ENCODE measurements at regions not wholly inside any gene's neighbourhood (a gene's known extent, or its start where the extent isn't known, plus 50 kb on each side); places are given as distances from the start of the nearest gene placed in this dataset.

DNA sequence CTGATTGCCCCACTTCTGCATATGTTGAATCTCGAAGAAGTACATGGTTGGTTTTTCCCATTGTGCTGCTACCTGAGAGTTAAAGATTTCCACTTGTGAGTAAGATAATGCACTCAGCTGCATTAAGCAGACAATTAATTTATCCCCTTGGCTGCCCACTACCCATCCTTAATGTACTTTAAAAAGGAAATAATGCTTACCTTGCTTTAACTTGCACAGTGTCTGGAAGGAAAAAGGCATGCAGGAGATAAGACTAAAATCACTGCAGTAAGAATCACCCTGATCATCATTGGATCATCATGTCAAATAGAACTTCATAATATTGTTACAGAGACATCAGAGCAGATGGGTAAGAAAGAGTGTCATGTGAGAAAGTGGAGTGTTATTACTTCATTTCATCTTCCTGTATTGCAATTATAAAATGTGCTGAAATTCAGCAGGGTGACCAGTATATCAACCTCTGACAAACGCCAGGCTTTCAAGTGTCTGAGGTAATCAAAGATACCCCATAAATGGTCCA is 207.3 kb upstream of the PIK3C3 start:
- TF ChIP-seq, protein P1, sequence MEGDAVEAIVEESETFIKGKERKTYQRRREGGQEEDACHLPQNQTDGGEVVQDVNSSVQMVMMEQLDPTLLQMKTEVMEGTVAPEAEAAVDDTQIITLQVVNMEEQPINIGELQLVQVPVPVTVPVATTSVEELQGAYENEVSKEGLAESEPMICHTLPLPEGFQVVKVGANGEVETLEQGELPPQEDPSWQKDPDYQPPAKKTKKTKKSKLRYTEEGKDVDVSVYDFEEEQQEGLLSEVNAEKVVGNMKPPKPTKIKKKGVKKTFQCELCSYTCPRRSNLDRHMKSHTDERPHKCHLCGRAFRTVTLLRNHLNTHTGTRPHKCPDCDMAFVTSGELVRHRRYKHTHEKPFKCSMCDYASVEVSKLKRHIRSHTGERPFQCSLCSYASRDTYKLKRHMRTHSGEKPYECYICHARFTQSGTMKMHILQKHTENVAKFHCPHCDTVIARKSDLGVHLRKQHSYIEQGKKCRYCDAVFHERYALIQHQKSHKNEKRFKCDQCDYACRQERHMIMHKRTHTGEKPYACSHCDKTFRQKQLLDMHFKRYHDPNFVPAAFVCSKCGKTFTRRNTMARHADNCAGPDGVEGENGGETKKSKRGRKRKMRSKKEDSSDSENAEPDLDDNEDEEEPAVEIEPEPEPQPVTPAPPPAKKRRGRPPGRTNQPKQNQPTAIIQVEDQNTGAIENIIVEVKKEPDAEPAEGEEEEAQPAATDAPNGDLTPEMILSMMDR (IDR thresholded peaks at IDR 0.05) = no peak
- TF ChIP-seq POLR2A (IDR thresholded peaks at IDR 0.05) = no peak
- TF ChIP-seq EP300 (IDR thresholded peaks at IDR 0.05) = no peak
